Mesendoderm (in vitro differentiated cells): ENCODE measurements at regions not wholly inside any gene's neighbourhood (a gene's known extent, or its start where the extent isn't known, plus 50 kb on each side); places are given as distances from the start of the nearest gene placed in this dataset.

Source experiments
- DNase-seq: peaks from one replicate; pipeline ENCODE4 v3.0.0; 2013
- H2AK5ac ChIP-seq: 2 replicates; pipeline ENCODE4 v1.6.1; 2013; ENCODE audit warnings: low read length, inconsistent platforms
- H2BK120ac ChIP-seq: 2 replicates; pipeline ENCODE4 v1.6.1; 2013; ENCODE audit warnings: low read depth, mild to moderate bottlenecking, low read length, moderate library complexity, mixed read lengths
- H2BK15ac ChIP-seq: replicated peaks from 2 replicates; pipeline ENCODE4 v1.6.1; 2013; ENCODE audit warnings: low read depth, mild to moderate bottlenecking, moderate library complexity
- H2BK5ac ChIP-seq: 2 replicates; pipeline ENCODE4 v1.6.1; 2013; ENCODE audit warnings: low read length, inconsistent platforms
- H3K18ac ChIP-seq: 2 replicates; pipeline ENCODE4 v1.6.1; 2013; ENCODE audit warnings: mild to moderate bottlenecking, low read length, mixed read lengths
- H3K23ac ChIP-seq: one replicate; pipeline ENCODE4 v1.6.1; 2013; ENCODE audit warnings: low read length
- H3K27ac ChIP-seq: 2 replicates; pipeline ENCODE4 v1.5.1; 2013; ENCODE audit warnings: low read depth, mild to moderate bottlenecking, inconsistent platforms, low read length, moderate library complexity
- H3K27me3 ChIP-seq: 2 replicates; pipeline ENCODE4 v1.6.1; 2013; ENCODE audit warnings: low read length, control low read depth, mild to moderate bottlenecking, inconsistent platforms; ENCODE audit not compliant: insufficient read depth, poor library complexity
- H3K36me3 ChIP-seq: 2 replicates; pipeline ENCODE4 v1.6.1; 2013; ENCODE audit warnings: low read length, inconsistent platforms; ENCODE audit not compliant: control insufficient read depth, insufficient read depth
- H3K4ac ChIP-seq: one replicate; pipeline ENCODE4 v1.6.1; 2013; ENCODE audit warnings: low read depth, mild to moderate bottlenecking, low read length, moderate library complexity
- H3K4me1 ChIP-seq: 2 replicates; pipeline ENCODE4 v1.6.1; 2013; ENCODE audit warnings: low read depth, low read length, inconsistent platforms; ENCODE audit not compliant: control insufficient read depth
- H3K4me2 ChIP-seq: 2 replicates; pipeline ENCODE4 v1.6.1; 2013; ENCODE audit warnings: low read length
- H3K4me3 ChIP-seq: 2 replicates; pipeline ENCODE4 v1.5.1; 2013; ENCODE audit warnings: mild to moderate bottlenecking, low read length
- H3K56ac ChIP-seq: one replicate; pipeline ENCODE4 v1.6.1; 2013; ENCODE audit warnings: low read length
- H3K79me1 ChIP-seq: 2 replicates; pipeline ENCODE4 v1.6.1; 2013; ENCODE audit warnings: low read length, inconsistent platforms
- H3K79me2 ChIP-seq: 2 replicates; pipeline ENCODE4 v1.6.1; 2013; ENCODE audit warnings: mild to moderate bottlenecking, low read length; ENCODE audit not compliant: control insufficient read depth, insufficient read depth
- H3K9ac ChIP-seq: 2 replicates; pipeline ENCODE4 v1.6.1; 2013; ENCODE audit warnings: low read length, inconsistent platforms
- H4K5ac ChIP-seq: one replicate; pipeline ENCODE4 v1.6.1; 2013; ENCODE audit warnings: low read length
- H4K8ac ChIP-seq: one replicate; pipeline ENCODE4 v1.6.1; 2013; ENCODE audit warnings: low read depth, mild to moderate bottlenecking, control low read depth, low read length, moderate library complexity
- WGBS: extraction: QIAGEN DNeasy Blood & Tissue Kit; methylation state at CpG from one replicate; pipeline ENCODE4 v1.1.7; 2013; ENCODE audit warnings: low lambda C conversion rate, missing lambda C conversion rate; ENCODE audit not compliant: insufficient coverage; ENCODE audit errors: extremely low coverage; 5-methylcytosine and 5-hydroxymethylcytosine counted together

DNA sequence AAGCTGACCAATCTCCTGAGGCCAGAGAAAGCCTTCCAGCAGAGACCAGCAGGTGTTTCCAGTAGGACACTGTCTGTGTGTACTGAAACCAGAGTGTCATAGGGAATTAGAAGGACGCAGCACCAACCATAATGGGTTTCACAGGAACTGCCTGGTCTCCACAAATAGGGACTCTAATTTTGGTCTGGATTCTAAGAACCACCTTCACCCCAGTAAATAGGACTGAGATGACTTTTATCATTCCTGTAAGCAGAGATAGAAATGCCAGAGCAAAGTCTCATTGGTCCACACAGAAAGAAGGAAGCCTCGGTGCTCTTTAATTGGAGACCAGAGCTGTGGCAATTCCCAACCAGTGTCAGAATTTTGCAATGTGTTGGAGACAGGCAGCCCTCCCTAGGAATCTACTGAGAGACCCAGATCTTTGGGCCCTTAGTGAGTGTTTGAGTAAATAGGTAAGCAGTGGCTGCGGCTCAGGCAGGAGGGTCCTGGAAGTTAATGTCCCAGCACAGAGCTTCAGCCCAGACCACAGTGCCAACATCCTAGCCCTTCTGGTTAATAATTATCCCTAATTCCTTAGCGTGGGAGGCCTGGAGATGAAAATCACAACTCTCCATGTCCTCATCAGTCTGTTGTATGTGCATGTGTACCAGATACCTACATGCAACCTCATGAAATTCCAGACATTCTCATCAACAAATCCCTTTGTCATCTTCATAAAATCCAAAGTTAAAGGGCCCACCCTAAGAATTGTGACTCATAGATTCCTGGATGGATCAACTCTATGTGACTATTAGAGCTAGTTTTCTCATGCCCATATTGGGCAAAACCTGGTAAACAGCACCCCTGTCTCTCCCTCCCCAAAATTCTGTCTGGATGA lies 81.2 kb downstream of the UNC5CL start:
- Histone ChIP-seq H2BK120ac (no peak overlapping the region), H3K18ac (no peak overlapping the region), H3K79me1 (no peaks in the 10 kb centered on the region), H2BK5ac (no peak overlapping the region), H3K9ac (no peak overlapping the region), H3K4me1 (no peaks in the 10 kb centered on the region), H3K79me2 (no peaks in the 10 kb centered on the region), H3K36me3 (no peaks in the 10 kb centered on the region), H3K4me2 (no peak overlapping the region), H4K8ac (no peak overlapping the region), H2BK15ac (no peak overlapping the region), H3K23ac (no peak overlapping the region), H2AK5ac (no peak overlapping the region), H3K4ac (no peak overlapping the region), H3K27ac (no peak overlapping the region), H3K56ac (no peak overlapping the region), H3K4me3 (no peak overlapping the region), H3K27me3 (no peaks in the 10 kb centered on the region), H4K5ac (no peak overlapping the region)
- DNase-seq: no peak
- WGBS: no CpG with 5 or more reads among the region's 4 CpGs

DNA sequence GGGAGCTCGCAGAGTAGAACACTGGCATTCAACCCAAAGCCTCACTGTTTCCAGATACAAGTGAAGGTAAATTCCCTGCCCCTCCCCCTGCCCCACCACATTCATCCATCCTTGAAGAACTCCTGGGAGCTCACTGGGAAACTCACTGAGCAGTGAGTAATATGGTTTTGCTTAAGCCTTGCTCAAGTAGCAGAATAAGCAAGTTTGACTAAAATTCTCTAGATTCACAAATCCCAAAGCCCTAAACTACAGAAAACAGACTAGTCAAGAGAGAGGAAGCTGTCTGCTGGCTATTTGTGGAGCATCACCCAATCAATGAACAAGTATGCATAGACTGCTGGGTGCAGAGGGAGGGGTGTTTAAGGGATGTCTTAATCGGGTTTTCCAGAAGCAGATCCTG lies 82.1 kb downstream of the UNC5CL start:
- Histone ChIP-seq H3K4me1 (no peaks in the 10 kb centered on the region), H3K4ac (no peak overlapping the region)

DNA sequence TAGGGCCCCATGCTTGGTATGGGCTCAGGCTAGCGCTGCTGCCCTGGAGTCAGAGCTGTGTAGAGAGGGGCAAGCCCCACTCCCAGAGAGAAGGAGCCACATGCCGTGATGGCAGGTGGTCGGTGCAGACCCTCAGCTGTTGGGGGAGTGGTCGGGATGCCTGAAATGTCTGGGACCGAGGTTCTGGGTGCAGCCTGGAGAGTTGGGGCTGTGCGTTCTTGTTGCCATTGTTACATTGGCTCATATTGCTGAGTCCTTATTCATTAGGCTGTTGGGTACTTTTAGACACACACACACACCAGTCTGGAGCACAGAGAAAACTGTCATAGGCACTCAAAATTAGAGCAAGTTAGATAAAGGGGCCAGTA lies 83.9 kb downstream of the UNC5CL start:
- no peak overlapping the region for H2BK15ac ChIP-seq
- no peak overlapping the region for H2BK120ac ChIP-seq
- WGBS: no CpG with 5 or more reads among the region's 6 CpGs
- H3K4ac ChIP-seq: no peak overlapping the region
- H3K23ac ChIP-seq: no peak overlapping the region
- H3K18ac ChIP-seq: no peak overlapping the region
- no peaks in the 10 kb centered on the region for H3K27me3 ChIP-seq
- H3K56ac ChIP-seq: no peak overlapping the region
- no peaks in the 10 kb centered on the region for H3K4me1 ChIP-seq
- H3K27ac ChIP-seq: no peak overlapping the region
- no peaks in the 10 kb centered on the region for H3K79me2 ChIP-seq
- no peak overlapping the region for H3K4me2 ChIP-seq
- H3K36me3 ChIP-seq: no peaks in the 10 kb centered on the region
- no peak overlapping the region for H4K5ac ChIP-seq
- H3K4me3 ChIP-seq: no peak overlapping the region
- no peak overlapping the region for H3K9ac ChIP-seq
- no peak for DNase-seq
- no peak overlapping the region for H4K8ac ChIP-seq
- no peak overlapping the region for H2AK5ac ChIP-seq
- H2BK5ac ChIP-seq: no peak overlapping the region
- H3K79me1 ChIP-seq: no peaks in the 10 kb centered on the region

More for the DNA sequence above, 82.1 kb downstream of the UNC5CL start:
- Histone ChIP-seq H3K56ac (no peak overlapping the region), H3K23ac (no peak overlapping the region), H3K36me3 (no peaks in the 10 kb centered on the region), H4K8ac (no peak overlapping the region), H3K4me2 (no peak overlapping the region), H3K18ac (no peak overlapping the region), H3K4me3 (no peak overlapping the region), H3K9ac (no peak overlapping the region), H2BK15ac (no peak overlapping the region), H4K5ac (no peak overlapping the region), H3K79me1 (no peaks in the 10 kb centered on the region), H3K79me2 (no peaks in the 10 kb centered on the region), H2BK5ac (no peak overlapping the region), H2BK120ac (no peak overlapping the region), H3K27ac (no peak overlapping the region), H2AK5ac (no peak overlapping the region), H3K27me3 (no peaks in the 10 kb centered on the region)
- no CpG with 5 or more reads among the region's 2 CpGs for WGBS
- no peak for DNase-seq

DNA sequence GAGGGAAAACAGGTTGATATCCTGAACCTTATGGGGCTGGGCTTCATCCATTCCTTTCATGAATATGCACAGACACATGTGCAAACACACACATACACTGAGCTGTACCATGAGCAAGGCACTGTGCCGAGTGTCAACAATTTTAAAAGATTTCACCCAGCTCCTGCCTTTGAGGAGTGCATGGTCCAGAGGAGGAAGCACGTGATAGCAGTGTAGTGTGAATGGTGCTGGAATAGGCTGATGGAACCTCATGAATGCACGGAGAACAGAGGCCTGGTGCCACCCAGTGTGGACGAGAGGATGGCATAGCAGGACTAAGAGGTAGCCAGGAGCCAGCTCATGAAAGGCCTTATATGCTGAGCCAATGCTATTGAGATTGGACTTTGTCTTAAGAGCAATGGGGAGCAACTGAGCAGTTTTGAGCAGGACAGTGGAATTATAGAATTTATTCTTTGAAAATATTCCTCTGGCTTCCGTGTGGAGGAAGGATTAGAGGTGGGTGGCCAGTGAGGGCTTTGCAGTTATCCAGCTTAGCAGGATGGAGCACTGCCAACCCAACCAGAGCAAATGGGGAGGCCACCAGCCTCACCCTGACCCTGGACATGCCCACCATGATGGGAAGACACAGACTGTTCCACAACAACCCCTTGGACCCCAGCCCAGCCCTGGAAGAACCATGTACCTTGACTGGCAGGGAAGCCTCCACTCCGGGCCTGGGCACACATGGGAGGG lies 84.4 kb downstream of the UNC5CL start:
- Histone ChIP-seq H3K36me3 (no peaks in the 10 kb centered on the region), H3K9ac (no peak overlapping the region), H3K56ac (no peak overlapping the region), H3K4ac (no peak overlapping the region), H3K27me3 (no peaks in the 10 kb centered on the region), H2BK15ac (no peak overlapping the region), H4K5ac (no peak overlapping the region), H4K8ac (no peak overlapping the region), H3K23ac (no peak overlapping the region), H3K4me3 (no peak overlapping the region), H3K79me2 (no peaks in the 10 kb centered on the region), H3K18ac (no peak overlapping the region), H3K27ac (no peak overlapping the region), H3K4me1 (no peaks in the 10 kb centered on the region), H2BK5ac (no peak overlapping the region), H3K4me2 (no peak overlapping the region), H2BK120ac (no peak overlapping the region), H3K79me1 (no peaks in the 10 kb centered on the region), H2AK5ac (no peak overlapping the region)
- no CpG with 5 or more reads among the region's 6 CpGs for WGBS
- no peak for DNase-seq

DNA sequence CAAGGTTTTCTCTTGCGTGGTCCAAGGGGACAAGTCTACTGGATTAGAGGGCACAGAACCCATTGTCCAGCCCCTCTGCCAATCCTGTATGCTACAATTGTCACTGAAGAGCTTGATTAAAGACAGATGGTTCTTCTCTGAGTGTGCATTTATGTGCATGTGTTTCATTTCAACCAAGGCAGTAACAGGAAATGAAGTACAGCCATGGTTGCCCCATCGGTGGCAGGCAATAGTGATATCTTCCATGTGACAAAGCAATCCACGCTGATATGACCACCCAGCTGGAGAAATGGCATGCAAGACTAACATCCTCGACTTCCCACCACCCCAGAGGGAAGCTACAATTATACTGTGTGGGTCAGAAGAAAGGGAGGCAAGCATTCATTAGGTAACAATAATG lies 85.5 kb downstream of the UNC5CL start:
- Histone ChIP-seq H3K79me1 (no peaks in the 10 kb centered on the region), H3K23ac (no peak overlapping the region), H3K4ac (no peak overlapping the region), H3K36me3 (no peaks in the 10 kb centered on the region), H3K4me1 (no peaks in the 10 kb centered on the region), H2BK5ac (no peak overlapping the region), H3K56ac (no peak overlapping the region), H2BK120ac (no peak overlapping the region), H3K27ac (no peak overlapping the region), H3K4me3 (no peak overlapping the region), H2AK5ac (no peak overlapping the region), H3K4me2 (no peak overlapping the region), H3K18ac (no peak overlapping the region), H2BK15ac (no peak overlapping the region), H3K79me2 (no peaks in the 10 kb centered on the region), H4K5ac (no peak overlapping the region), H3K9ac (no peak overlapping the region), H3K27me3 (no peaks in the 10 kb centered on the region), H4K8ac (no peak overlapping the region)
- no CpG with 5 or more reads among the region's 4 CpGs for WGBS
- no peak for DNase-seq
